SIG-M5 treated with dmso at 0.1 percent for 504 hours (cell line): ENCODE measurements at regions not wholly inside any gene's neighbourhood (a gene's known extent, or its start where the extent isn't known, plus 50 kb on each side); places are given as distances from the start of the nearest gene placed in this dataset.
"Not testable (repeated sequence)": the region's sequence is repeated elsewhere in the genome, so short reads cannot be mapped to it uniquely, and the experiment has no call there.

Experiments
- DNase-seq: peaks from one replicate; lab custom pipeline; 2025; ENCODE audit not compliant: unreplicated experiment; lab: John Stamatoyannopoulos, UW

DNA sequence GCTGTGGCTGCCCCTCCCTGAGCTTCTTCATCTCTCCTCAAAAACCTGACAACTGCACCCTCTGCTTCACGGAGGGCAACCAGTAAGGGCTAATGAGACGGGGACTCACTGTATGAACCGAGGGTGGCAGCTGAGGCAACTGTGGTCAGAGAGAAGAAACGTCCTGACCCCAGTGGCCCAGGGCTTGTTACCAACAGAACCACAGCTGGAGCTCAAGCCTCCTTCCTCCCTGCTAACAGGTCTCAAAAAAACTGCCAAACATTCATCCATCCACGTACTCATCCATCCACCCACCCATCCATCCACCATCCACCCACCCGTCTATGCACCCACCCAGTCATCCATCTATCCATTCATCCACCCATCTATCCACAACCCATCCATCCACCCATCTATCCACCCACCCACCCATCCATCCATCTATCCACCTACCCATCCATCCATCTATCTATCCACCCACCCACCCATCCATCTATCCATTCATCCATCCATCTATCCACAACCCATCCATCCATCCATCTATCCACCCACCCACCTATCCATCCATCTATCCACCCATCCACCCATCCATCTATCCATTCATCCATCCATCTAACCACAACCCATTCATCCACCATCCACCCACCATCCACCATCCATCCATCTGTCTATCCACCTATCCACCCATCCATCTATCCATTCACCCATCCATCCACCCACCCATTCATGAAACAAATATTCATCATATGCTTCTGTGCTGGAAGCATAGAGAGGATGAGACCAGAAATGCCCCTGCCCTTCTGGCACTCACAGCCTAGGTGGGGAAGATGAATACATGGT, 111.7 kb downstream of the PDGFA start:
- no peak for DNase-seq

GRCh38 chr7:408751-409311, 110.8 kb downstream of the PDGFA start:
- DNase-seq = no peak

DNA sequence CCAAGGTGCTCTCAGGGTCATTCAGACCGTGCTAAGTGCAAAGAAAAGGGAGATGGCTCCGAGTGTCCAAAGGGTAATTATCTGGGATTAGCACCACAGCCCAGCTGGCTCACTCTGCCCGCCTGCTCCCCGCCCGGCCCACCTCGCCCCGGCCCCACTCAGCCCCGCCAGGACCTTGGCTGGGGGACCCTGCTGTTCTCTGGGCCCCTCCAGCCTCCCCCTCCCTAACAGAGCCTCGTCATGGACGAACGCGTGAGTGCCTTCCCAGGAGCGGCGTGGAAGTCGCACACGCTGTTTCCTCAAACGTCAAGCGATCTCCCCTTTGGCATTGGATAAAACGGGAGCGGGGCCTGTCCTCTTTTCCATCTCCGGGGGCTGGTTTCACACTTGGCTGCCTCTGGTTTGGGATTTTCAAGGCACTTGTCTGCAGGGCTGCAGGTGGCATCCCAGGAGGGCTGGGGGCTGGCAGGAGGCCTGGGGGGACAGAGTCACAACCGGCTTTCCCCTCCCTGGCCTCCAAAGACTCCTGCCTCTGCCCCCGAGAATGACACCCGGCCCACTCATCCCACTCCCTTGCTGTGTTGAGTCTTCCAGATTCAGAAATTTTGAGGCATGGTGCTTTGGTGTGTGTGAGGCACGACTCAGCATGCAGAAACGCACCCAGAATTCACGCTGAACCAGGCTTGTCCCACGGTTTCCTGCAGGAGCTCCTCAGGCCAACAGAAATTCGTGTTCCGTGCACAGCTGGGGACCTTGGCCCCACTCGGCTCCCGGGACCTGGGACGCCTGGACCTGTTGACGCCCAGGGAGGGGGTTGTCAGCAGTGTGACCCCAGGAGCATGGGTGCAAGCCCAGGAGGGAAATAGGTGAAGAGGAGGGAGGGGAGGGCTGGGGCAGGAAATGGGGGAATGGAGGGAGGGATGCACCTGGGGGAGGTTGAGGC, 110.0 kb downstream of the PDGFA start:
- DNase-seq = no peak

- DNase-seq = no peak
Measured at GRCh38 chr7:410395-410910, 109.2 kb downstream of the PDGFA start.

DNA sequence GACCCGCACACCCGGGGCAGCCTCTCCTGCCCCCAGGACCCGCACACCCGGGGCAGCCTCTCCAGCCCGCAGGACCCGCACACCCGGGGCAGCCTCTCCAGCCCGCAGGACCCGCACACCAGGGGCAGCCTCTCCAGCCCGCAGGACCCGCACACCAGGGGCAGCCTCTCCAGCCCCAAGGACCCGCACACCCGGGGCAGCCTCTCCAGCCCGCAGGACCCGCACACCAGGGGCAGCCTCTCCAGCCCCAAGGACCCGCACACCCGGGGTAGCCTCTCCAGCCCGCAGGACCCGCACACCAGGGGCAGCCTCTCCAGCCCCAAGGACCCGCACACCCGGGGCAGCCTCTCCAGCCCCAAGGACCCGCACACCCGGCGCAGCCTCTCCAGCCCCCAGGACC, 108.5 kb downstream of the PDGFA start:
- DNase-seq = not testable (repeated sequence)

GRCh38 chr7:411677-412312, 107.9 kb downstream of the PDGFA start:
- no peak for DNase-seq

- no peak for DNase-seq
Measured at GRCh38 chr7:412313-412710, 107.3 kb downstream of the PDGFA start.

DNA sequence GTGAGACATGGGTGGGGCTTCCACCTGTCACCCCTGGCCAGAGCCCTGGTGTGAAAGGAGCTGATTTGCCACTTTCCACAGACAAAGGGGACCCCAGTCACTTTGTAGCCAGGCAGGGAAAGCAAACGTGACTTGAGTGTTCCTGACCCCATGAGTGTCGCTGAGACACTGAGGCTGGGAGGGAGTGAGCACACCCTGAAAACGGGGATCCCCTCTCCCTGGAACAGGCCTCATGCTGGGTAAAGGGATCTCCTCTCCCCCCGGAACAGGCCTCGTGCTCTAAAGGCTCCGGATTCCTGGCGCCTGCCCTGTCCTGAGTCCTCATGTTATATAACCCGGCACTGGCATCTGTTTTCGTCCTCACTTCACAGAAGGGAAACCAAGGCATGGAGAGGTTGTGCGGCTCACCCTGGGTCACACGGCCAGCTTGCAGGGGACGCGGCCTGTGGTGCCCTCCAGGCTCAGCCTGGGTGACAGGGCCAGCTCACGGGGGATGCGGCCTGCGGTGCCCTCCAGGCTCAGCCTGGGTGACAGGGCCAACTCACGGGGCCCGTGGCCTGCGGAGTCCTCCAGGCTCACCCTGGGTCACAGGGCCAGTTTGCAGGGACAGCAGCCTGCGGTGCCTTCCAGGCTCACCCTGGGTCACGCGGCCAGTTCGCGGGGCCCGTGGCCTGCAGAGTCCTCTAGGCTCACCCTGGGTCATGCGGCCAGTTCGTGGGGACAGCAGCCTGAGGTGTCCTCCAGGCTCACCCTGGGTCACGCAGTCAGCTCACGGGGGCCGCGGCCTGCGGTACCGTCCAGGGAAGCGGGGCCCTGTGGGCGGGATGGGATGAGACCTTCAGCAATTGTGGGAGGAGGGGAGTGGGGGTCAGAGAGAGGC, 104.7 kb downstream of the PDGFA start:
- DNase-seq = no peak

GRCh38 chr7:415646-416525, 103.8 kb downstream of the PDGFA start:
- no peak for DNase-seq

- DNase-seq = no peak
Measured at GRCh38 chr7:416761-417624, 102.7 kb downstream of the PDGFA start.

- no peak for DNase-seq
Measured at GRCh38 chr7:417625-417889, 102.1 kb downstream of the PDGFA start.

- DNase-seq = no peak
Measured at GRCh38 chr7:417973-418601, 101.6 kb downstream of the PDGFA start.

GRCh38 chr7:418636-419280, 100.9 kb downstream of the PDGFA start:
- DNase-seq = no peak

DNA sequence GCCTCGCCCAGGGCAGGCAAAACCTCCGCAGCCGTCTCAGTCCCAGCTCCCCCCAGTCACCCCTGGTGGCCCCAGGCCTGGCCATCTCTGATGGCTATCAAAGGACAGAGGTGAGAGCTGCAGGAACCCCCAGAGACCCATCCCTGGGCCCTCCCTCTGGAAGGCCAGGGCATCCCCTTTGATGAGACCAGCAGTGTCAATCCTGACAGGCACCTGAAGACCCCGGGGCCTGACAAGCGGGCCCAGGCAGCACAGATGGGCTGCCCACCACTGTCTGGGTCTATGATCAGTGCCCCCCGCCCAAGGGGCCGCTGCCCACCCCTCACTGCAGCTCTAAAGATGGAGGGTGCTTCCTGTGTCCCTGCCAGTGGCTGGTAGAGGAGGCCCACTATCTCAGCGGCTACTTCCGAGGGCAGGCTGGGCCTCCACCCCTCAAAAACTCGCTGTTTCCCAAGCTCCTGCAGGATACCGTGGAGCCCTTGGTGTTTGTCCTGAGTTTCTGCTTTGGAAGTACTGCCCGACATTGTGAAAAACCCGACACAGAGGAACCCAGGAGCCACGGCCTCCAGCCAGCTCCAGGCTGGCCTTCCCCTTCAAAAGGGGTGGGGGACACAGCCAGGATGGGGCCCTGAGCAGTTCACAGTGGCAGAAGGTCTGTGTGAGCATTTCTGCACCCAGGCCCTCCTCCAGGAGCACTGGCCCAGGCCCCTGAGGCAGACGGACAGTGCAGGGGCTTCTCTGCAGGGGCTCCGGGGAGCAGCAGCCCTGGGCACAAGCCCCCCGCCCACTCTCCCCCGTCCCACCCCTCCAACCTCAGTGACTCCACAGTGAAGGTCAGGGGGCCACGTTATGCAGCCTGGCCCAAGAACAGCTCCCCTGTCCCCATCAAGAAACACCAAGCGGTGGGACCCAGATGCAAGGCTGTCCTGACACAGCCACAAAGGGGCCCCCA, 99.2 kb downstream of the PDGFA start:
- no peak for DNase-seq

DNA sequence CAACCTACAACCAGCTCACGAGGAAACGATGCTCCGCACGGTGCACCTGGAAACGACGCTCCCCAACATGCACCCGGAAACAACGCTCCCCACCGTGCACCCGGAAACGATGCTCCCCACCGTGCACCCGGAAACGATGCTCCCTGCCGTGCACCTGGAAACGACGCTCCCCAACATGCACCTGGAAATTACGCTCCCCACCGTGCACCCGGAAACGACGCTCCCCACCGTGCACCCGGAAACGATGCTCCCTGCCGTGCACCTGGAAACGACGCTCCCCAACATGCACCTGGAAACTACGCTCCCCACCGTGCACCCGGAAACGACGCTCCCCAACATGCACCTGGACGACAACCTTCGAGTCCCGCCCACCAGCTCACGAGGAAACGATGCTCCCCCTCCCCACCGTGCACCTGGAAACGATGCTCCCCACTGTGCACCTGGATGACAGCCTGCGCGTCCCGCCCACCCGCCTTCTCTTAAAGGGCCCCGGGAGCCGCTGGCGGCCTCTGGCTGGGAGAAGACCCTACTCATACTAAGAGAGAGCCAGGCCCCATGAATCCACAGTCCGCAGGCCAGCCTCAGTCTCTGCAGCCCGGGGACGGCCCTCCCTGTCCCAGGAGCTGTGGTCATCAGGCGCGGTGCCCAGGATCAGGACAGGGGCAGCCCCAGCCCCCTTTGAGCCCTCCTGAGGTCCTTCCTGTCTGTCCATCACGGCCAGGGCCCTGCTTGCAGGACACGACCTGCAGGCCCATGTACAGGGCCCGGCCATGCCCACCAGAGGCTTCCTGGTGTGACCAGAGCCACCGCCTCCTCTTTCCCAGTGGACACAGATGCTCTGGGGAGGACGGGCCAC, 98.3 kb downstream of the PDGFA start:
- DNase-seq = no peak
